CD4-positive, alpha-beta T cell treated with Interleukin-15 for 4 hours (primary cell): ENCODE measurements at regions not wholly inside any gene's neighbourhood (a gene's known extent, or its start where the extent isn't known, plus 50 kb on each side); places are given as distances from the start of the nearest gene placed in this dataset.
"Not testable (repeated sequence)": the region's sequence is repeated elsewhere in the genome, so short reads cannot be mapped to it uniquely, and the experiment has no call there.

Experiments used
- DNase-seq: peaks from one replicate; pipeline ENCODE4 v3.0.0-alpha.2; 2020; ENCODE audit warnings: low spot score

- DNase-seq = no peak
Observed at GRCh38 chr3:82165266-82165665, 403.8 kb upstream of the GBE1 start.

GRCh38 chr3:82163907-82164520, 402.6 kb upstream of the GBE1 start:
- DNase-seq = no peak

- DNase-seq = no peak
Observed at GRCh38 chr3:82157952-82158351, 396.5 kb upstream of the GBE1 start.

- not testable (repeated sequence) for DNase-seq
Observed at GRCh38 chr3:82153892-82154291, 392.4 kb upstream of the GBE1 start.

DNA sequence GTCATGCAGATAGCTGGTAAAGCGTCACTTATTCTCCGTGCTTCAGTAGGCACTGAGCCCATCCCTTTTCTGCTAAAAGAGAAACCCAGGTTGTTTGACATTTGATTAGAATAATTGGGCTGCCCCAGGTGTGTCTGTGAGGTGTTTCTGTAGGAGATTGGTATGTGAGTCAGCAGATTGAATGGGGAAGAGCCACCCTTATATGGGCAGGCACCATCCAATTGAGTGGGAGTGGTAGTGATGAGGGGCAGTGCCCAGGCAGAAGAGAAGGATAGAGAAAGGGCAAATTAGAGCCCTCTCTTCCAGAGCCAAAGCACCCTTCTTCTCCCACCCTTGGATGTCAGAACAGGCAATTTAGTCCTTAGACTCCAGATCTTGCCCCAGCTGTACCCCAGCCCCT, 384.3 kb upstream of the GBE1 start:
- DNase-seq = no peak

- DNase-seq = no peak
Observed at GRCh38 chr3:82144811-82145210, 383.4 kb upstream of the GBE1 start.

- no peak for DNase-seq
Observed at GRCh38 chr3:82143661-82144412, 382.4 kb upstream of the GBE1 start.

- DNase-seq = no peak
Observed at GRCh38 chr3:82141592-82141991, 380.1 kb upstream of the GBE1 start.

DNA sequence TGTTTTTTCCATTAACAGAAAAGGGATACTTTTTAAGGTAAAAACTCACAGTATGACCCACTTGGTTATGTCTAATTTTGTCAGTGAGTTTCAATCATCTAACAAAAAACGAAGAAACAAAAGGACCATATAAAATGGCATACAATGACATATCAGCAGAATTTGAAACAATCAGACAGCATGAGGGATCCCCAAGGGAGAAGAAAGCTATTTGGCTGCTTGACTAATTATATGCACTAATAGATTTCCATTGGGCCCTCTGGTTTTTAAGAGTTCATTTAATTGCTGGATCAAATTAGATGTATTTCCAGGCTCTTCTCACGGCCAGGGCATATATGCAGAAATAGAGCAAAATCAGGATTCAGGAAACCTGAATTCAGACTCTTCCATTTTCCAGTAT, 376.4 kb upstream of the GBE1 start:
- DNase-seq = no peak

- no peak for DNase-seq
Observed at GRCh38 chr3:82137050-82137449, 375.6 kb upstream of the GBE1 start.

- DNase-seq = peak; percentile 24
Observed at GRCh38 chr3:82133070-82133606, 371.7 kb upstream of the GBE1 start.

- no peak for DNase-seq
Observed at GRCh38 chr3:82132210-82133069, 371.0 kb upstream of the GBE1 start.

- no peak for DNase-seq
Observed at GRCh38 chr3:82130046-82130445, 368.6 kb upstream of the GBE1 start.

DNA sequence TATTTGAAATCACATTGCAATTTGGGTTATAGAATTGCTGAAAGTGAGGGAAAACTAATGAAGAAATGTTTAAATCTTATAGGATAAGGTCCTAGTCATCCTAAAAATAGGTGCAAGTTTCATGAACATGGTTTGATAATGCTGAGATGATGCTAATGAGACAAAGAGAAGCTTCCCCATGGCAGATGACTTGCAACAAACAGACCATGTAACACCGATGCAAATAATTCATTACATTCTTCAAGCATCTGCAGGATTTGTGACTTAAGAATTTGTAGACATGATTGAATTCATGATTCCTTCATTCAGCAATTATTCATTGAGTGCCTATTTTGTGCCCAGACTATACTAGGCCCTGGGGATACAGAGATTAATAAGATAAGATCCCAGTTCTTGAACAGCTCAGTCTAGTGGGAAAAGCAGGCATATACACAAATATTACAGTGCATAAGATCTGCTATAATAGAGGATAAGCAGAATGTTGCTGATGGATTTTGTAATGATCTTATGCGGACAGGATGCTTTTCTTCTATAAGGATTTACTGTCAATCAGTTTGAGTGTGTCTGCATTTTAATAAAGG, 367.9 kb upstream of the GBE1 start:
- DNase-seq = no peak

DNA sequence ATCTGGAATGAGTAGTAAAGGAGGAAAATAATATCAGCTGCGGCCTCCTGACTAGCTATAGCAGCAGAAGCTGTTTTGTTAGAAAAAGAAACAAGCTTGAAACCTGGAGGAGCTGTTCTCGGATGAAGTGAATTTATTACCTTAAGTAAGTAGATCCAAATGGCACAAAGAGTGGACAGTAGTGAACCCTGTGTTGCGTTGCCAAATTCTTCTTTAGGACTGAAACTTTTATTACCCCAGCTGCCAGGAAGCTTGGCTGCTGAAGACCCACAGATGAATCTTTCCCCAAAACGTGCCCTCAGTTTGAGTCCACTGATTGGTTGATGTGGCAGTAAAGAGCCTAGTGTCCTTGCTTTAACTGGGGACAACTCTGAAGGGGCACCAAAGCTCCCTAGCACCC, 366.8 kb upstream of the GBE1 start:
- DNase-seq = no peak

- DNase-seq = no peak
Observed at GRCh38 chr3:82122554-82123345, 361.3 kb upstream of the GBE1 start.

DNA sequence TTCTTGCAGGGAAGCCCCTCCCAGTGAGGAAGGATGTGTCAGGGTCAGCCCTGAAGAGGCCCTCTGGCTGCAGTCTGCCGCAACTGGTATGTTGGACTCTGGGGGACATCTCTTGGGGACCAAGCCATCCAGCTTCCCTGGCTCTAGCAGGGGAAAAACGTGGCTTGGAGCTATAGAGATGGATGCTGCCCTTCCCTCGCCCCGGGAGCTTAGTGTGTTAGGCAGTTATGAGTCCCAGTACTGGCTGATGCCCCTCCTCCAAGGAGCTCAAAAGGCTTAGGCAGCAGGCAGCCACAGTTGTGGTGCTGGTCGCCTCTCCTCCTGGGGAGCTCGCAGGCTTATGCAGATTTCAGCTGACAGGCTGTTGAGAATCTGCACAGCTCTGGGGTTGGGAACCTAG, 353.1 kb upstream of the GBE1 start:
- DNase-seq = no peak

DNA sequence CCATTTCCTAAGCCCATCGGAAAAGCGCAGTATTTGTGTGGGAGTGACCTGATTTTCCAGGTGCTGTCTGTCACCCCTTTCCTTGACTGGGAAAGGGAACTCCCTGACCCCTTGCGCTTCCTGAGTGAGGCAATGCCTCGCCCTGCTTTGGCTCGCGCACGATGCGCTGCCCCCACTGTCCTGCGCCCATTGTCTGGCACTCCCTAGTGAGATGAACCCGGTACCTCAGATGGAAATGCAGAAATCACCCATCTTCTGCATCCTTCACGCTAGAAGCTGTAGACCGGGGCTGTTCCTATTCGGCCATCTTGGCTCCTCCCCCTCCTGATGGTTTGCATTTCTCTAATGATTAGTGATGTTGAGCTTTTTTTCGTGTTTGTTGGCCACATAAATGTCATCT, 349.3 kb upstream of the GBE1 start:
- DNase-seq = not testable (repeated sequence)

DNA sequence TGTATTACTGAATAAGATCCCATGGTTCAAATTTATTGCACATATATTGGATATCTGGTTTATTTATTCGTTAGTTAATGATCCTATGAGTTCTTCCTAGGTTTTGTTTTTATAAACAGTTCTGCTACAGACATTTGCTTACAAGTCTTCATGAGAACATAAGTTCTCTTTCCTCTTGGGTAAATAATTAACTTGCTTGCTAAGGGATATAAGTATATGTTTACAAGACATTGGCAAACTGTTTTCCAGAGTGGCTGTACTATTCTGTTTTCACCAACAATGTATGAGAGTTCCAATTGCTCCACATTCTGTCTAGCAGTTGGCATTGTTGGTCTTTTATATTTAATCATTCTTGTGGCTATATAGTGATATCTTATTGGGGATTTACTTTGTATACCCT, 341.8 kb upstream of the GBE1 start:
- DNase-seq = no peak

DNA sequence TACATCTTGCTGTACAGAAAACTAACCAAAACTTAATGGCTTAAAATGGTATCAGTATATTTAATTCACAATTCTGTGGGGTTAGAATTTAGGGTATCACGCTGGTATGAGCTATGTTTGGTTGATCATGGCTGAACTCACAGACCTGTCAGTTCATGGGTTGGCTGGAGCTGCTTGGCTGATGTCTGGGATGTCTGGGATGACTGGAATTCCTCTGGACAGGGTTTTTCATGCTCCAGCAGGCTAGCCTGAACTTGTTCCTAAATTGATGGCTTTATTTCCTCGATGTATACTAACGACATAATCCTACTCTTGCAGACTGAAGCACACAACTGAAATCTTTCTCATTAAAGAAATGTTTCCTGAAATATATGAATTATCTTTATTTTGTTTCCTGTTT, 338.9 kb upstream of the GBE1 start:
- no peak for DNase-seq

- no peak for DNase-seq
Observed at GRCh38 chr3:82093641-82094040, 332.2 kb upstream of the GBE1 start.

GRCh38 chr3:82088749-82089148, 327.3 kb upstream of the GBE1 start:
- no peak for DNase-seq
